Erythroblast (primary cell): ENCODE measurements at regions not wholly inside any gene's neighbourhood (a gene's known extent, or its start where the extent isn't known, plus 50 kb on each side); places are given as distances from the start of the nearest gene placed in this dataset.

ENCODE experiments used
- GATA1 ChIP-seq: IDR thresholded peaks from 2 replicates; pipeline ENCODE4 v1.6.1; 2011; ENCODE audit warnings: low read depth, mild to moderate bottlenecking, control low read depth, low read length, moderate library complexity
- POLR2A ChIP-seq: IDR thresholded peaks from 2 replicates; pipeline ENCODE4 v1.6.1; 2011; ENCODE audit warnings: mild to moderate bottlenecking, low read length

DNA sequence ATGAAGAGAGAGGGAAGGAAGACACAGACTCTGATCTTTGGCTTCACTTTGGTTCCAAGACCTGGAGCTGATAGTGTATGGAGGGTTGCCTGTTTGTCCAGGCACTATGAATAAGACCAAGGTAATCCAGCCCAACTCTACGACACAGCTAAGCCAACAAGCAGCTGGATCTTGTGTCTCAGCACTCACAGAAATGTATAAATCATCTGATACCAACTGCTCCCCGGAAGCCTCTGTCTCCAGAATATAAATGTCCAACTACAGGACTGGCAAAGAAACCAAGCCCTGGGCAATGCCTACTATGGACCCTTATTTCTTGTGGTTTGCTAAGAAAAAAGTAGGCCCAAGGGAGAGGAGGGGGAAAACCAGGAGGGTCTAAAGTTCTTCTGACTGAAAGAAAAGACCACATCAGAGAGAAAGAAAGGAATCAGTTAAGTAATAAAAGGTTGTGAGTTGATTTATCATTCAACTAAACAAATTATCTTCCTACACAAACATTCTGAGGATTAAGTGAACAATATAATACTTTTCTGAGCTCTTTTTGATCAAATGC, 204.0 kb downstream of the DAD1 start:
- TF ChIP-seq POLR2A: no peak
- no peak for TF ChIP-seq GATA1
